PFSK-1 (cell line): ENCODE measurements at regions not wholly inside any gene's neighbourhood (a gene's known extent, or its start where the extent isn't known, plus 50 kb on each side); places are given as distances from the start of the nearest gene placed in this dataset.

ENCODE experiments used
- FOXP2 ChIP-seq: optimal IDR thresholded peaks from 2 replicates; pipeline ENCODE3; 2011; ENCODE audit warnings: borderline replicate concordance, control low read depth, inconsistent platforms; ENCODE audit not compliant: insufficient read depth; ENCODE audit errors: extremely low read length, extremely low read depth
- POLR2AphosphoS5 ChIP-seq: IDR thresholded peaks from 2 replicates; pipeline ENCODE4 v1.6.1; 2012; ENCODE audit warnings: low read depth, mild to moderate bottlenecking, control low read depth, low read length, moderate library complexity
- REST ChIP-seq, 2 experiments: IDR thresholded peaks; 2 replicates each; pipeline versions ENCODE4 v1.6.1 to v1.8.0; 2011 to 2012; ENCODE audit warnings: low read depth in 2 of 2, low read length in 2 of 2, control low read depth in 1 of 2, inconsistent platforms in 1 of 2, mild to moderate bottlenecking in 1 of 2, moderate library complexity in 1 of 2; ENCODE audit not compliant: insufficient read depth in 1 of 2
- SIN3A ChIP-seq: IDR thresholded peaks from 2 replicates; pipeline ENCODE4 v1.6.1; 2012; ENCODE audit warnings: mild to moderate bottlenecking, low read length, moderate library complexity, borderline replicate concordance; ENCODE audit not compliant: insufficient read depth
- TAF1 ChIP-seq: IDR thresholded peaks from 2 replicates; pipeline ENCODE4 v1.6.1; 2012; ENCODE audit warnings: low read length, control low read depth, borderline replicate concordance; ENCODE audit not compliant: insufficient read depth

GRCh38 chr7:25375805-25376600 is 147.7 kb upstream of the NPVF start:
- TF ChIP-seq SIN3A (no peak), TAF1 (no peak), FOXP2 (no peak), POLR2AphosphoS5 (no peak), REST (IDR thresholded peaks at IDR 0.05; ENCODE audit: insufficient read depth in 1 of 2, low read depth in 2 of 2, low read length in 2 of 2) (no peak)

GRCh38 chr7:25379351-25380300 is 151.3 kb upstream of the NPVF start:
- TF ChIP-seq FOXP2 (no peak), REST (IDR thresholded peaks at IDR 0.05; ENCODE audit: insufficient read depth in 1 of 2, low read depth in 2 of 2, low read length in 2 of 2) (no peak), POLR2AphosphoS5 (no peak), SIN3A (no peak), TAF1 (no peak)

GRCh38 chr7:25381818-25382589 is 153.7 kb upstream of the NPVF start:
- no peak for TF ChIP-seq SIN3A
- TF ChIP-seq REST (IDR thresholded peaks at IDR 0.05; ENCODE audit: insufficient read depth in 1 of 2, low read depth in 2 of 2, low read length in 2 of 2): no peak
- no peak for TF ChIP-seq FOXP2
- TF ChIP-seq TAF1: no peak
- TF ChIP-seq POLR2AphosphoS5: no peak

GRCh38 chr7:25382869-25383268 is 154.6 kb upstream of the NPVF start:
- TF ChIP-seq TAF1 (no peak), POLR2AphosphoS5 (no peak), FOXP2 (no peak), REST (IDR thresholded peaks at IDR 0.05; ENCODE audit: insufficient read depth in 1 of 2, low read depth in 2 of 2, low read length in 2 of 2) (no peak), SIN3A (no peak)
